GM12891 (cell line): ENCODE measurements at regions not wholly inside any gene's neighbourhood (a gene's known extent, or its start where the extent isn't known, plus 50 kb on each side); places are given as distances from the start of the nearest gene placed in this dataset.

Source experiments
- POLR2A ChIP-seq: IDR thresholded peaks from 2 replicates; pipeline ENCODE4 v1.6.1; 2011; ENCODE audit warnings: low read depth, low read length, control low read depth
- POLR2AphosphoS5 ChIP-seq: IDR thresholded peaks from 2 replicates; pipeline ENCODE4 v1.6.1; 2011; ENCODE audit warnings: low read depth, low read length, control low read depth
- POU2F2 ChIP-seq: IDR thresholded peaks from 2 replicates; pipeline ENCODE4 v1.6.1; 2011; ENCODE audit warnings: low read depth, mild to moderate bottlenecking, control low read depth, low read length, moderate library complexity
- TAF1 ChIP-seq: IDR thresholded peaks from 2 replicates; pipeline ENCODE4 v1.6.1; 2011; ENCODE audit warnings: low read depth, low read length, control low read depth

DNA sequence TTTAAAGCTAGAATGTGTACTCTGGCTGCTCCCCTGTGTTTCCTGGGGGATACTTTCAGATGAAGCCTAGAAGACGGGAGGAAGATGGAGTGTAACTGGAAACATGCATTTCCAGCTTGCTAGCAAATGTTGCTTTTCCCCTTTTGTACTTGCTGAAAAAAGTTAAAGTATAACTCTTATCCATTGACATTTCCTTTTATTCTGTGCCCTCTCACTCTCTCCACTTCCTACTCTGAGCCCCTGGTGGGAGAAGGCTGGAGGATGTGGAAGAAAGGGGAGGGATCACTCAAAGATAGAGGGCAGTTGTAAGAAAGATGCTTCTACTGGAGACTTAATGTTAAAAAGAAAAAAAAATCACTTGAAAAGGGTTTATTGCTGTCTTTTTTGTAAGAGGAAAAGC is 396.5 kb downstream of the DTHD1 start:
- TF ChIP-seq POLR2A, result no peak
- TF ChIP-seq TAF1, result no peak
- no peak for TF ChIP-seq POLR2AphosphoS5
- TF ChIP-seq POU2F2, result no peak
